ENCODE measurements at regions not wholly inside any gene's neighbourhood (a gene's known extent, or its start where the extent isn't known, plus 50 kb on each side); places are given as distances from the start of the nearest gene placed in this dataset.
A peak's percentile ranks its signal among the peaks of the same experiment; 100 is the strongest.

DNA sequence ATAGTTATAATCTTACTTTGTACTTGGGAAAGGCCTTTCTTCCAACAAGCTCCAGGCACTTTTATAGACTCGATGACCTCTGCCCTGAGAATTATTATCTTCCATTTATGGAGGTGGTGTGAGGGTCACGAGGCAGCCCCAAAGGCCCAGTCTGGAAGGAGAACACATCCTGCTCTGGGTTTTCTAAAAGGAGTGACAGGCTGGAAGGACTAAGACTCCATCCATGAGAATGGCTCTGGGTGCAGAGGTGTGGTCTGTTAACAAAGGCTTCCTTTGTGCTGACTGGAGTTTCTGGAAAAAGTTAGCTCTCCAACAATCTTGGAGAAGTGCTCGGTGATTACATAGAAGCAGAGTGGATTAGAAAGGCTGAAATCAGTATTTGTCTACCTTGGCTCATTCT lies 74.7 kb upstream of the SESN3 start:
- Histone ChIP-seq H3K27me3 (no peaks in the 10 kb centered on the region), H3K4me1 (no peaks in the 10 kb centered on the region), H3K27ac (no peak overlapping the region), H3K9me3 (no peaks in the 10 kb centered on the region), H3K36me3 (no peaks in the 10 kb centered on the region), H3K4me3 (no peak overlapping the region)
- DNase-seq: no peak
- FAIRE-seq: no peak
- 65 to 78% methylated on average over 3 of the region's 3 CpGs for WGBS, 2 donors
- TF ChIP-seq, protein P1, sequence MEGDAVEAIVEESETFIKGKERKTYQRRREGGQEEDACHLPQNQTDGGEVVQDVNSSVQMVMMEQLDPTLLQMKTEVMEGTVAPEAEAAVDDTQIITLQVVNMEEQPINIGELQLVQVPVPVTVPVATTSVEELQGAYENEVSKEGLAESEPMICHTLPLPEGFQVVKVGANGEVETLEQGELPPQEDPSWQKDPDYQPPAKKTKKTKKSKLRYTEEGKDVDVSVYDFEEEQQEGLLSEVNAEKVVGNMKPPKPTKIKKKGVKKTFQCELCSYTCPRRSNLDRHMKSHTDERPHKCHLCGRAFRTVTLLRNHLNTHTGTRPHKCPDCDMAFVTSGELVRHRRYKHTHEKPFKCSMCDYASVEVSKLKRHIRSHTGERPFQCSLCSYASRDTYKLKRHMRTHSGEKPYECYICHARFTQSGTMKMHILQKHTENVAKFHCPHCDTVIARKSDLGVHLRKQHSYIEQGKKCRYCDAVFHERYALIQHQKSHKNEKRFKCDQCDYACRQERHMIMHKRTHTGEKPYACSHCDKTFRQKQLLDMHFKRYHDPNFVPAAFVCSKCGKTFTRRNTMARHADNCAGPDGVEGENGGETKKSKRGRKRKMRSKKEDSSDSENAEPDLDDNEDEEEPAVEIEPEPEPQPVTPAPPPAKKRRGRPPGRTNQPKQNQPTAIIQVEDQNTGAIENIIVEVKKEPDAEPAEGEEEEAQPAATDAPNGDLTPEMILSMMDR (IDR thresholded peaks at IDR 0.05): no peak
- intact Hi-C loops (cut with DNase I): no loop called here
- peak in 1 of 4 donors; percentile 36 for ATAC-seq

DNA sequence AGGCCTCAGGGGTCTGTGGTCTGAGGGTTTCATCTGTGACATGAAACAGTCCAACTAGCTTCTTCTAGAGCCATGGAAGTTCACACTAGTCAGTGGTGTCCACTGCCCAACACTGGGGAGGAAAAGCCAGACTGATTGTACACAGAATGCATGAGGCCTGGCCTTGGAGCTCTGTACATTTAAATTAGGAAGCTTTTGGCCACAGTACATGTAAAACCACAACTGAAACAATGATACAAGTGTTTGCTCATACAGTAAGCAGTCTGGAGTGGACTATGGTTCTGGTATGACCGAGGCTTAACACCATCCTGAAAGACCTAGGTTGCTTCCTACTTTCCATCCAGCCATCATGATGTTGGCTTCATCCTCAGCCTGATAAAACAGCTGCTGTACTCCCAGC lies 73.8 kb upstream of the SESN3 start:
- H3K36me3 ChIP-seq: no peaks in the 10 kb centered on the region
- ATAC-seq (no peak), FAIRE-seq (no peak), DNase-seq (no peak)
- no peak overlapping the region for H3K4me3 ChIP-seq
- WGBS, 2 donors: 57 to 63% methylated on average over 1 of the region's 1 CpG
- H3K27ac ChIP-seq: no peak overlapping the region
- H3K4me1 ChIP-seq: no peaks in the 10 kb centered on the region
- intact Hi-C loops (cut with DNase I): no loop called here
- TF ChIP-seq, protein P1 (IDR thresholded peaks at IDR 0.05): no peak
- H3K9me3 ChIP-seq: no peaks in the 10 kb centered on the region
- no peaks in the 10 kb centered on the region for H3K27me3 ChIP-seq

DNA sequence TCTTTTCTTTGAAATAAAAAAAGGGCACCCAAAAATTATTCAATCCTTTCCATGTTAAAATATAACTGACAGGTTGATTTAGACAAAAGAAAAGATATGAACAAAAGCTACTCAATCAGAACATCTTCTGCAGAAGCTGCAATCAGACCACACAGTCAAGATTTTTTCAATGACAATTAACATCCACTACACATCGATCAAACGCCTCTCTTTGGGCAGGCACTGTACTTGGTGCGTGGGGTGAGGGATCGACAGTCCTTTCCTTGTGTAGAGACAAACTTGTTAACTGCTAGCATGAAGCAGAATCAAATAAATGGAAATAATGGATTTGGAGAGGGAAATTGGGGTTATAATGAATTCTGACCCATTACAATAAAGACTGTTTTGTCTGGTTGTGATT lies 71.2 kb upstream of the SESN3 start:
- Histone ChIP-seq H3K27ac (no peak overlapping the region), H3K4me3 (no peak overlapping the region), H3K27me3 (no peaks in the 10 kb centered on the region), H3K9me3 (no peaks in the 10 kb centered on the region), H3K36me3 (no peaks in the 10 kb centered on the region), H3K4me1 (no peaks in the 10 kb centered on the region)
- ATAC-seq: no peak
- intact Hi-C loops (cut with DNase I): no loop called here
- TF ChIP-seq, protein P1 (IDR thresholded peaks at IDR 0.05): no peak
- no peak for DNase-seq
- no peak for FAIRE-seq
- 89 to 90% methylated on average over 4 of the region's 4 CpGs for WGBS, 2 donors

DNA sequence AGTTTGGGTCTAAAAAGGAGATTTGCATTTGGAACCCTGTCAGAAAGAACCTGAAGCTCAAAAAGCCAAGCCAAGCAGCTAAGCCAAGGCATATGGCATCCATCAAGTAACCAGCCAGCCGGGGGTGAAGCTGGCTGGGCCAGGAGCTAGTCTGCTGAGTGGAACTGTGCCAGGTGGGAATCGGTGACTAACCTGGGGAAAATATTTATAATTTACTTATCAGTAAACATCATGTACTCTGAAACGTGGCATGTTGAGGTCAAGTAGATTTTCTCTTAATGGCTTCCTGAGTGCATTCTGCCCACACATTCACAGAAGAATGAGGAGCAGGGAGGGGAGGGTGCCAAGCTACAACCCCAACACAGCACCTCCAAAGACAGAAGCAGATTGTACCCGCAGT lies 70.5 kb upstream of the SESN3 start:
- H3K9me3 ChIP-seq: no peaks in the 10 kb centered on the region
- intact Hi-C loops (cut with DNase I): no loop called here
- no peak overlapping the region for H3K27ac ChIP-seq
- no peak overlapping the region for H3K4me3 ChIP-seq
- H3K27me3 ChIP-seq: no peaks in the 10 kb centered on the region
- peak in 5 of 6 donors; percentile 32 to 60 (median 42) for DNase-seq
- TF ChIP-seq, protein P1 (IDR thresholded peaks at IDR 0.05): no peak
- ATAC-seq: peak; percentile 48 to 78 (median 59)
- no peaks in the 10 kb centered on the region for H3K4me1 ChIP-seq
- no peaks in the 10 kb centered on the region for H3K36me3 ChIP-seq
- no peak for FAIRE-seq
- 20 to 29% methylated on average over 4 of the region's 4 CpGs for WGBS, 2 donors

DNA sequence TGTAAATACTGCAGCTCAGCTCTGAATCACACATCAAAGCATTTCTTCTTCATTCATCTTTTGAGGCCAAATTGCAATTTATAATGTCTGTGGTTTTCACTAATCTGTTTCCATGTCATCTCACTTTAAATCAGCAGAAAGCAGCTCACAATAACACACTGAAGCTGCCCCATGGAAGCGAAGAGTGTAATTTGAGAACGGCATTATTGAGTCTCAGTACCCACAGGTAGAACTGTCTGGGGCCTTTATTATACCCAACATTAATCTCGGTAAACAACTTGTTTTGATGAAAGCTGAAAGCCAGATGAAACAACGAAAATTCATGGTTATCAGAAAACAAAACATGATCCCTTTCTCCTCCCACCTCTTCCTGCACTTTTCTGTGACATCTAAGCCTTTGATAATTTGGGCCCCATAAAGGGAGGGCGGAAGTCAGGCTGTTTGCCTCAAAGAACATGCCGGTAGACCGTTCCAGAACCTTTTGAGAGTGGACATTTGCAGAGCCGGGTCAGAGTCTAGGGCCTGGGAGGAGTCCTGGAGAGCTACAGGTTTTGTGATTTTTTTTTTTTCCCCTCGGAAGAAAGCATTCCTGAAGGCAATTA lies 68.2 kb upstream of the SESN3 start:
- intact Hi-C loops (cut with DNase I): no loop called here
- TF ChIP-seq, protein P1 (IDR thresholded peaks at IDR 0.05): no peak
- no peaks in the 10 kb centered on the region for H3K27me3 ChIP-seq
- H3K4me1 ChIP-seq: no peaks in the 10 kb centered on the region
- no peak for DNase-seq
- no peak overlapping the region for H3K27ac ChIP-seq
- ATAC-seq: peak in 1 of 4 donors; percentile 30
- no peaks in the 10 kb centered on the region for H3K36me3 ChIP-seq
- WGBS, 2 donors: 55 to 57% methylated on average over 9 of the region's 9 CpGs
- no peaks in the 10 kb centered on the region for H3K9me3 ChIP-seq
- no peak for FAIRE-seq
- no peak overlapping the region for H3K4me3 ChIP-seq

Measured in pancreas (tissue), 10 donors.